ENCODE measurements at regions not wholly inside any gene's neighbourhood (a gene's known extent, or its start where the extent isn't known, plus 50 kb on each side); places are given as distances from the start of the nearest gene placed in this dataset.
"Not testable (repeated sequence)": the region's sequence is repeated elsewhere in the genome, so short reads cannot be mapped to it uniquely, and the experiment has no call there.

DNA sequence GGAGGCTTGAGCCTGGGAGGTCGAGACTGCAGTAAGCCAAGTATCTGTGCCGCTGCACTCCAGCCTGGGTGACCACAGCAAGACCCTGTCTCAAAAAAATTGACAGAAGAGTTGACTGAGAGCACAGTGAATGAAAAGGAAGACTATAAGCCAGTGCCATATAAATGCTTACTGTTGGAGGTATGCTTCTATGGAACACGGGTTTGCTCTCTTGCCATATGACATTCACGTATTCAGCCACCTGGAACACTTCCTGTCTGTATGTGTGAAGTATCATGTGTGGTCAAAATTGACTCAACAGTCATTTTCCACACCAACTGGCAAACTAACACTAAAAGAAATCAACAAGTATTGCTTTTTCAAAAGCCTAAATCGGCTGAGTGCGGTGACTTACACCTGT, 71.1 kb upstream of the SPN start:
- not testable (repeated sequence) for H3K4me3 Mint-ChIP-seq; H3K36me3 Mint-ChIP-seq (ENCODE audit: insufficient read depth in 1 of 3, low read depth in 3 of 3); H3K27ac Mint-ChIP-seq; H3K79me1 ChIP-seq (ENCODE audit: insufficient read depth, low read depth, low read length, poor library complexity, severe bottlenecking); H2BK120ac ChIP-seq (ENCODE audit: low read depth, low read length, poor library complexity, severe bottlenecking); H2BK5ac ChIP-seq (ENCODE audit: insufficient read length, low read length); H3K9ac ChIP-seq (ENCODE audit: extremely low read depth, insufficient read length, low read length); H3K79me2 ChIP-seq (ENCODE audit: insufficient read depth, low read length); H2BK15ac ChIP-seq (ENCODE audit: low read depth, low read length); H3K4ac ChIP-seq (ENCODE audit: low read depth, low read length); H3K27ac ChIP-seq (ENCODE audit: insufficient read length, low read depth, low read length); H4K8ac ChIP-seq (replicated peaks; ENCODE audit: insufficient read length, low read depth, low read length); H3K23ac ChIP-seq (ENCODE audit: insufficient read length, low read depth, low read length); H2BK12ac ChIP-seq (ENCODE audit: insufficient read length, low read depth, low read length); H3K4me2 ChIP-seq (ENCODE audit: insufficient read depth, insufficient read length, low read length); DNase-seq; H3K18ac ChIP-seq (ENCODE audit: insufficient read length, low read depth, low read length); H3K14ac ChIP-seq (ENCODE audit: insufficient read depth, low read length); H4K91ac ChIP-seq (ENCODE audit: insufficient read length, low read depth, low read length); H3K4me1 ChIP-seq (ENCODE audit: insufficient read depth, low read length); H2BK20ac ChIP-seq (ENCODE audit: low read depth, low read length, poor library complexity, severe bottlenecking); H3K9me3 Mint-ChIP-seq; H3K9me3 ChIP-seq (ENCODE audit: control insufficient read depth, low read depth, low read length); H3K27me3 ChIP-seq (ENCODE audit: insufficient read depth, low read length); H3K4me1 Mint-ChIP-seq; H3K23me2 ChIP-seq (ENCODE audit: insufficient read length, low read depth, low read length, poor library complexity, severe bottlenecking); H3K56ac ChIP-seq (ENCODE audit: insufficient read length, low read depth, low read length); H2AFZ ChIP-seq (ENCODE audit: low read length); H4K5ac ChIP-seq (ENCODE audit: insufficient read length, low read depth, low read length); H2AK5ac ChIP-seq (ENCODE audit: insufficient read length, low read length); H3T11ph ChIP-seq (ENCODE audit: low read length); H4K20me1 ChIP-seq (ENCODE audit: control insufficient read depth, insufficient read depth, insufficient read length); H3K27me3 Mint-ChIP-seq (ENCODE audit: low read depth)
- WGBS (ENCODE audit: extremely low coverage, insufficient read length, low lambda C conversion rate), result no CpG with 5 or more reads among the region's 6 CpGs

DNA sequence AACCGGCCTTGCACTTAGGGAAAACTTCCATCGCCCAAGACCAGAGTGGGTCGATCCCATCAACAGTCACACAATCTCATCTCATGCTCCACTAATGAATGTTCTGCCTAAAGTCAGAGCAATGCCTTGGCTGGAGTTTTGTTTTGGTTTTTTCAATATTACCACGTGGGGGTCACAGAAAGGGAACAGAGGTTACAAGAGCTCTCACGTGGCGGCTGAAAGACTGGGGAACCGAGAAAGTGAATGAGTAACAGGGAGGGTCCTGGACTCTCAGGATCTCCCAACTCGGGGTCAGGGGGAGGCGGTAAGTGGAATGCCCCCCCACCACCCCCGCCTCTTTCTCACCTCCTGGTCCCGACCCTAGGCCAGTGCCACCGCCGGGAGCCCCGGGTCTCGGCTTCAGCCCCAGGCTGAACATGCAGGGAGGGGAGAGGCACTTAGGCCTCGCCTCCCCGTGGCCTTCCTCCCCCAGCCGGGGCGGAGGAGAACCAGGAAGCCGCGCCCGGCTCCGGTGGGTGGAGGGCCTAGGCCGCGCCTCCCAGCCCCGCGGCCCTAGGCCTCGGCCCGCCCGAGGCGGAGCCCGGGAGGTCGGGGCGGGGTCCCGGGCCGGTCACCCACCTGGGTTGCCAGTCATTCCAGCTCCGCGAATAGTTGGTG, 68.7 kb upstream of the SPN start:
- not testable (repeated sequence) for H2BK12ac ChIP-seq (ENCODE audit: insufficient read length, low read depth, low read length); H4K5ac ChIP-seq (ENCODE audit: insufficient read length, low read depth, low read length); H3K36me3 Mint-ChIP-seq (ENCODE audit: insufficient read depth in 1 of 3, low read depth in 3 of 3); H2BK20ac ChIP-seq (ENCODE audit: low read depth, low read length, poor library complexity, severe bottlenecking); H3K9ac ChIP-seq (ENCODE audit: extremely low read depth, insufficient read length, low read length); H3K4me2 ChIP-seq (ENCODE audit: insufficient read depth, insufficient read length, low read length); H3K4me1 Mint-ChIP-seq; H2BK5ac ChIP-seq (ENCODE audit: insufficient read length, low read length); H2AFZ ChIP-seq (ENCODE audit: low read length); H3K4me1 ChIP-seq (ENCODE audit: insufficient read depth, low read length); H2BK120ac ChIP-seq (ENCODE audit: low read depth, low read length, poor library complexity, severe bottlenecking); H3K56ac ChIP-seq (ENCODE audit: insufficient read length, low read depth, low read length); H3K27me3 Mint-ChIP-seq (ENCODE audit: low read depth); H2AK5ac ChIP-seq (ENCODE audit: insufficient read length, low read length); H3T11ph ChIP-seq (ENCODE audit: low read length); H3K9me3 Mint-ChIP-seq; H3K18ac ChIP-seq (ENCODE audit: insufficient read length, low read depth, low read length); H4K20me1 ChIP-seq (ENCODE audit: control insufficient read depth, insufficient read depth, insufficient read length); DNase-seq; H3K79me2 ChIP-seq (ENCODE audit: insufficient read depth, low read length); H3K23ac ChIP-seq (ENCODE audit: insufficient read length, low read depth, low read length); H4K8ac ChIP-seq (replicated peaks; ENCODE audit: insufficient read length, low read depth, low read length); H2BK15ac ChIP-seq (ENCODE audit: low read depth, low read length); H3K14ac ChIP-seq (ENCODE audit: insufficient read depth, low read length); H3K23me2 ChIP-seq (ENCODE audit: insufficient read length, low read depth, low read length, poor library complexity, severe bottlenecking); H4K91ac ChIP-seq (ENCODE audit: insufficient read length, low read depth, low read length); H3K27ac ChIP-seq (ENCODE audit: insufficient read length, low read depth, low read length); H3K9me3 ChIP-seq (ENCODE audit: control insufficient read depth, low read depth, low read length); H3K4ac ChIP-seq (ENCODE audit: low read depth, low read length); H3K27me3 ChIP-seq (ENCODE audit: insufficient read depth, low read length); H3K79me1 ChIP-seq (ENCODE audit: insufficient read depth, low read depth, low read length, poor library complexity, severe bottlenecking)
- WGBS (ENCODE audit: extremely low coverage, insufficient read length, low lambda C conversion rate), result no CpG with 5 or more reads among the region's 38 CpGs
- H3K27ac Mint-ChIP-seq, result peak overlapping the region; percentile 93 to 97 (median 94)
- H3K4me3 Mint-ChIP-seq, result peak overlapping the region; percentile 82 to 95
